ENCODE measurements at regions not wholly inside any gene's neighbourhood (a gene's known extent, or its start where the extent isn't known, plus 50 kb on each side); places are given as distances from the start of the nearest gene placed in this dataset.

GRCh38 chr2:125092276-125093009 lies 1067.4 kb downstream of the CNTNAP5 start:
- H3K18ac ChIP-seq (ENCODE audit: low read depth in 1 of 2, low read length in 2 of 2): no peak overlapping the region
- no peak overlapping the region for H2BK15ac ChIP-seq (ENCODE audit: low read depth, poor library complexity, severe bottlenecking)
- no peak overlapping the region for H3K9ac ChIP-seq (ENCODE audit: low read length)
- H2BK120ac ChIP-seq (ENCODE audit: low read depth, low read length): no peak overlapping the region
- no peak for DNase-seq
- H3K79me1 ChIP-seq (replicated peaks; ENCODE audit: low read length, poor library complexity, severe bottlenecking): no peaks in the 10 kb centered on the region
- no peak overlapping the region for H2AFZ ChIP-seq (ENCODE audit: low read depth, low read length)
- H3K4ac ChIP-seq (ENCODE audit: low read depth in 1 of 2, low read length in 2 of 2): no peak overlapping the region
- H2AK5ac ChIP-seq (ENCODE audit: low read length, severe bottlenecking): no peak overlapping the region
- no peak overlapping the region for H4K91ac ChIP-seq (ENCODE audit: low read length)
- no peak overlapping the region for H2BK12ac ChIP-seq (ENCODE audit: low read length in 2 of 2)
- no peaks in the 10 kb centered on the region for H3K4me1 ChIP-seq (ENCODE audit: control insufficient read depth, insufficient read depth, low read depth, low read length)
- H2BK5ac ChIP-seq (ENCODE audit: low read depth, low read length, poor library complexity, severe bottlenecking): no peak overlapping the region
- no peak overlapping the region for H3K4me3 ChIP-seq (ENCODE audit: insufficient read depth in 1 of 2, low read depth in 1 of 2, low read length in 2 of 2)
- no peak overlapping the region for H4K8ac ChIP-seq (ENCODE audit: low read length)
- no CpG with 5 or more reads among the region's 4 CpGs for WGBS
- H3K4me2 ChIP-seq (ENCODE audit: low read length, poor library complexity, severe bottlenecking): no peak overlapping the region
- no peak overlapping the region for H3K14ac ChIP-seq (ENCODE audit: low read length in 2 of 2)
- H3K27ac ChIP-seq (ENCODE audit: low read length, poor library complexity, severe bottlenecking): no peak overlapping the region
- H3K23ac ChIP-seq (ENCODE audit: low read length in 2 of 2): no peak overlapping the region
- H3K9me3 ChIP-seq (ENCODE audit: control insufficient read depth, low read length): peaks cover 4% of the 10 kb centered on the region
- H3K36me3 ChIP-seq (ENCODE audit: control insufficient read depth in 1 of 2, insufficient read depth in 2 of 2, low read depth in 1 of 2, low read length in 2 of 2): no peaks in the 10 kb centered on the region
- no peaks in the 10 kb centered on the region for H3K27me3 ChIP-seq (ENCODE audit: control insufficient read depth in 1 of 2, insufficient read depth in 1 of 2, low read length in 2 of 2)

GRCh38 chr2:125095826-125096225 lies 1070.7 kb downstream of the CNTNAP5 start:
- H3K23ac ChIP-seq (ENCODE audit: low read length in 2 of 2): no peak overlapping the region
- no peak overlapping the region for H3K4me3 ChIP-seq (ENCODE audit: insufficient read depth in 1 of 2, low read depth in 1 of 2, low read length in 2 of 2)
- no peaks in the 10 kb centered on the region for H3K9me3 ChIP-seq (ENCODE audit: control insufficient read depth, low read length)
- H3K79me1 ChIP-seq (replicated peaks; ENCODE audit: low read length, poor library complexity, severe bottlenecking): no peaks in the 10 kb centered on the region
- no peaks in the 10 kb centered on the region for H3K36me3 ChIP-seq (ENCODE audit: control insufficient read depth in 1 of 2, insufficient read depth in 2 of 2, low read depth in 1 of 2, low read length in 2 of 2)
- no peak overlapping the region for H2BK15ac ChIP-seq (ENCODE audit: low read depth, poor library complexity, severe bottlenecking)
- no peaks in the 10 kb centered on the region for H3K27me3 ChIP-seq (ENCODE audit: control insufficient read depth in 1 of 2, insufficient read depth in 1 of 2, low read length in 2 of 2)
- H2AK5ac ChIP-seq (ENCODE audit: low read length, severe bottlenecking): no peak overlapping the region
- H3K4ac ChIP-seq (ENCODE audit: low read depth in 1 of 2, low read length in 2 of 2): no peak overlapping the region
- H2BK5ac ChIP-seq (ENCODE audit: low read depth, low read length, poor library complexity, severe bottlenecking): no peak overlapping the region
- no peak for DNase-seq
- no peak overlapping the region for H2BK120ac ChIP-seq (ENCODE audit: low read depth, low read length)
- no peak overlapping the region for H3K9ac ChIP-seq (ENCODE audit: low read length)
- H3K27ac ChIP-seq (ENCODE audit: low read length, poor library complexity, severe bottlenecking): no peak overlapping the region
- H2BK12ac ChIP-seq (ENCODE audit: low read length in 2 of 2): no peak overlapping the region
- no peak overlapping the region for H4K91ac ChIP-seq (ENCODE audit: low read length)
- no peak overlapping the region for H3K18ac ChIP-seq (ENCODE audit: low read depth in 1 of 2, low read length in 2 of 2)
- H4K8ac ChIP-seq (ENCODE audit: low read length): no peak overlapping the region
- H3K4me1 ChIP-seq (ENCODE audit: control insufficient read depth, insufficient read depth, low read depth, low read length): no peaks in the 10 kb centered on the region
- no peak overlapping the region for H3K14ac ChIP-seq (ENCODE audit: low read length in 2 of 2)
- H2AFZ ChIP-seq (ENCODE audit: low read depth, low read length): no peak overlapping the region
- no peak overlapping the region for H3K4me2 ChIP-seq (ENCODE audit: low read length, poor library complexity, severe bottlenecking)

- Histone ChIP-seq H2AFZ (ENCODE audit: low read depth, low read length) (no peak overlapping the region), H3K4me1 (ENCODE audit: control insufficient read depth, insufficient read depth, low read depth, low read length) (no peaks in the 10 kb centered on the region), H4K91ac (ENCODE audit: low read length) (no peak overlapping the region), H3K18ac (ENCODE audit: low read depth in 1 of 2, low read length in 2 of 2) (no peak overlapping the region), H3K27ac (ENCODE audit: low read length, poor library complexity, severe bottlenecking) (no peak overlapping the region), H3K79me1 (replicated peaks; ENCODE audit: low read length, poor library complexity, severe bottlenecking) (no peaks in the 10 kb centered on the region), H2AK5ac (ENCODE audit: low read length, severe bottlenecking) (no peak overlapping the region), H4K8ac (ENCODE audit: low read length) (no peak overlapping the region), H3K23ac (ENCODE audit: low read length in 2 of 2) (no peak overlapping the region), H3K27me3 (ENCODE audit: control insufficient read depth in 1 of 2, insufficient read depth in 1 of 2, low read length in 2 of 2) (no peaks in the 10 kb centered on the region), H3K4me3 (ENCODE audit: insufficient read depth in 1 of 2, low read depth in 1 of 2, low read length in 2 of 2) (no peak overlapping the region), H2BK120ac (ENCODE audit: low read depth, low read length) (no peak overlapping the region), H2BK15ac (ENCODE audit: low read depth, poor library complexity, severe bottlenecking) (no peak overlapping the region), H3K14ac (ENCODE audit: low read length in 2 of 2) (no peak overlapping the region), H2BK5ac (ENCODE audit: low read depth, low read length, poor library complexity, severe bottlenecking) (no peak overlapping the region), H3K9me3 (ENCODE audit: control insufficient read depth, low read length) (peaks cover 5% of the 10 kb centered on the region), H3K4me2 (ENCODE audit: low read length, poor library complexity, severe bottlenecking) (no peak overlapping the region), H3K9ac (ENCODE audit: low read length) (no peak overlapping the region), H3K36me3 (ENCODE audit: control insufficient read depth in 1 of 2, insufficient read depth in 2 of 2, low read depth in 1 of 2, low read length in 2 of 2) (no peaks in the 10 kb centered on the region), H3K4ac (ENCODE audit: low read depth in 1 of 2, low read length in 2 of 2) (no peak overlapping the region), H2BK12ac (ENCODE audit: low read length in 2 of 2) (no peak overlapping the region)
- no peak for DNase-seq
These were observed 1081.6 kb downstream of the CNTNAP5 start for GRCh38 chr2:125106710-125107109.

GRCh38 chr2:125107446-125107845 lies 1082.4 kb downstream of the CNTNAP5 start:
- no peak overlapping the region for H2AK5ac ChIP-seq (ENCODE audit: low read length, severe bottlenecking)
- no peak overlapping the region for H4K91ac ChIP-seq (ENCODE audit: low read length)
- H3K27me3 ChIP-seq (ENCODE audit: control insufficient read depth in 1 of 2, insufficient read depth in 1 of 2, low read length in 2 of 2): no peaks in the 10 kb centered on the region
- H2BK15ac ChIP-seq (ENCODE audit: low read depth, poor library complexity, severe bottlenecking): no peak overlapping the region
- WGBS: 71% methylated on average over 1 of the region's 1 CpG
- H3K4me3 ChIP-seq (ENCODE audit: insufficient read depth in 1 of 2, low read depth in 1 of 2, low read length in 2 of 2): no peak overlapping the region
- H4K8ac ChIP-seq (ENCODE audit: low read length): no peak overlapping the region
- no peaks in the 10 kb centered on the region for H3K4me1 ChIP-seq (ENCODE audit: control insufficient read depth, insufficient read depth, low read depth, low read length)
- H3K18ac ChIP-seq (ENCODE audit: low read depth in 1 of 2, low read length in 2 of 2): no peak overlapping the region
- H2BK120ac ChIP-seq (ENCODE audit: low read depth, low read length): no peak overlapping the region
- no peak overlapping the region for H3K4me2 ChIP-seq (ENCODE audit: low read length, poor library complexity, severe bottlenecking)
- H3K27ac ChIP-seq (ENCODE audit: low read length, poor library complexity, severe bottlenecking): no peak overlapping the region
- peaks cover 5% of the 10 kb centered on the region for H3K9me3 ChIP-seq (ENCODE audit: control insufficient read depth, low read length)
- no peak overlapping the region for H3K4ac ChIP-seq (ENCODE audit: low read depth in 1 of 2, low read length in 2 of 2)
- no peak overlapping the region for H2AFZ ChIP-seq (ENCODE audit: low read depth, low read length)
- no peaks in the 10 kb centered on the region for H3K79me1 ChIP-seq (replicated peaks; ENCODE audit: low read length, poor library complexity, severe bottlenecking)
- H2BK5ac ChIP-seq (ENCODE audit: low read depth, low read length, poor library complexity, severe bottlenecking): no peak overlapping the region
- H3K23ac ChIP-seq (ENCODE audit: low read length in 2 of 2): no peak overlapping the region
- no peak overlapping the region for H2BK12ac ChIP-seq (ENCODE audit: low read length in 2 of 2)
- H3K36me3 ChIP-seq (ENCODE audit: control insufficient read depth in 1 of 2, insufficient read depth in 2 of 2, low read depth in 1 of 2, low read length in 2 of 2): no peaks in the 10 kb centered on the region
- H3K14ac ChIP-seq (ENCODE audit: low read length in 2 of 2): no peak overlapping the region
- no peak overlapping the region for H3K9ac ChIP-seq (ENCODE audit: low read length)
- no peak for DNase-seq
